ENCODE measurements at regions not wholly inside any gene's neighbourhood (a gene's known extent, or its start where the extent isn't known, plus 50 kb on each side); places are given as distances from the start of the nearest gene placed in this dataset.

- TF ChIP-seq CTCF (IDR thresholded peaks at IDR 0.05; ENCODE audit: insufficient read depth, low read depth, low read length) (no peak), EZH2 (IDR thresholded peaks at IDR 0.05; ENCODE audit: insufficient read depth, low read length) (no peak)
These were observed 145.3 kb upstream of the DCN start for GRCh38 chr12:91327889-91328288.
